Ovary (tissue), 7 donors: ENCODE measurements at regions not wholly inside any gene's neighbourhood (a gene's known extent, or its start where the extent isn't known, plus 50 kb on each side); places are given as distances from the start of the nearest gene placed in this dataset.

ENCODE experiments used
- DNase-seq, 5 donors: peaks; one replicate each; pipeline ENCODE4 v3.0.0-alpha.2; 2019 to 2020
- H3K27ac ChIP-seq, 2 donors: fragments of 200-600 bp; one replicate each; pipeline versions ENCODE4 v1.5.1 to v1.8.0; 2019 to 2022
- H3K27me3 ChIP-seq: fragments of 200-600 bp; one replicate; pipeline ENCODE4 v1.8.0; 2022
- H3K36me3 ChIP-seq: fragments of 200-600 bp; sonication (generic); one replicate; pipeline ENCODE4 v1.5.1; 2019
- H3K4me1 ChIP-seq: one replicate; pipeline ENCODE4 v1.8.1; 2013; ENCODE audit warnings: mild to moderate bottlenecking, moderate library complexity; ENCODE audit not compliant: insufficient read depth
- H3K4me3 ChIP-seq: fragments of 200-600 bp; sonication (generic); one replicate; pipeline ENCODE4 v1.5.1; 2017
- H3K9me3 ChIP-seq, 2 donors: fragments of 200-600 bp in 1 of 2; sonication (generic) in 1 of 2; one replicate each; pipeline versions ENCODE4 v1.5.1 to v1.8.1; 2013 to 2019; ENCODE audit warnings: mild to moderate bottlenecking in 1 of 2, moderate library complexity in 1 of 2
- EP300 ChIP-seq: sonication (generic); formaldehyde crosslinking; IDR thresholded peaks from one replicate; pipeline ENCODE4 v1.6.1; 2017; ENCODE audit warnings: antibody characterized with exemption
- POLR2A ChIP-seq: fragments of 450-650 bp; IDR thresholded peaks from one replicate; pipeline ENCODE4 v1.6.1; 2017; ENCODE audit warnings: antibody characterized with exemption, mild to moderate bottlenecking, moderate library complexity
- WGBS, 3 donors: extraction: QIAGEN DNeasy Blood & Tissue Kit in 1 of 3; methylation state at CpG; one replicate each; pipeline versions ENCODE4 v1.1.5 to v1.1.7; 2013 to 2017; 5-methylcytosine and 5-hydroxymethylcytosine counted together
- intact Hi-C, 4 donors: fragments of 100-400 bp; cut with DNase I; formaldehyde crosslinking; loops; one replicate each; pipeline versions ENCODE4 v1.11.0 to v1.15.1; 2022 to 2023
- TF ChIP-seq, protein P1 (sequence below), 3 donors: fragments of 450-650 bp in 2 of 3; fragments of 200-600 bp in 1 of 3; IDR thresholded peaks; one replicate each; pipeline versions ENCODE4 v1.5.1 to v1.8.0; 2016 to 2022; ENCODE audit warnings: antibody characterized with exemption in 3 of 3, mild to moderate bottlenecking in 1 of 3
- donor health status: DM: no; HTN: no; CAD: no; lungs with moderate emphysema.
- donor health status: DM: no; HTN: no; CAD: no.
- donor health status: Bipolar disorder and iron deficiency.
- donor health status: DM: no; HTN: no; CAD: no.
- donor health status: DM: yes; HTN: yes; CAD: no.

DNA sequence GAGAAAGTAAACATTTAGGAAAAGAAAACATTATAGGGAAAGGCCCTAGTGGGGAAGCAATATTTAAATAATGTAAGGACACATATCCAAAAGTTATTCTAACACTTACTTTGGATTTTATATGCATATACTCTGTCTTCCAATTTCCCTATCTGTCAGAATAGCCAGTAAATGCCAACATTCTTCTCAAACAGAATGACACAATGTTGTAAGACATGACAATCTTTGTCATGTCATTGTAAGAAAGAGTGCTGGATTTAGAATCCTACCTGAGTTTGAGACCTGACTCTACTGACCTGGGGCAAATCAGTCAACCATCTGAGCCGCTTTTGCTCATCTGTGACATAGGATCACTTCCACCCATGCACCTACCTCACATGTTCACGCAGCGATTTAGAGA lies 198.3 kb downstream of the PHLDA1 start:
- 64 to 66% (median 64%) methylated on average over 3 of the region's 3 CpGs for WGBS, 3 donors
- peaks cover 3% of the 10 kb centered on the region for H3K4me1 ChIP-seq
- TF ChIP-seq POLR2A: no peak
- TF ChIP-seq, protein P1, sequence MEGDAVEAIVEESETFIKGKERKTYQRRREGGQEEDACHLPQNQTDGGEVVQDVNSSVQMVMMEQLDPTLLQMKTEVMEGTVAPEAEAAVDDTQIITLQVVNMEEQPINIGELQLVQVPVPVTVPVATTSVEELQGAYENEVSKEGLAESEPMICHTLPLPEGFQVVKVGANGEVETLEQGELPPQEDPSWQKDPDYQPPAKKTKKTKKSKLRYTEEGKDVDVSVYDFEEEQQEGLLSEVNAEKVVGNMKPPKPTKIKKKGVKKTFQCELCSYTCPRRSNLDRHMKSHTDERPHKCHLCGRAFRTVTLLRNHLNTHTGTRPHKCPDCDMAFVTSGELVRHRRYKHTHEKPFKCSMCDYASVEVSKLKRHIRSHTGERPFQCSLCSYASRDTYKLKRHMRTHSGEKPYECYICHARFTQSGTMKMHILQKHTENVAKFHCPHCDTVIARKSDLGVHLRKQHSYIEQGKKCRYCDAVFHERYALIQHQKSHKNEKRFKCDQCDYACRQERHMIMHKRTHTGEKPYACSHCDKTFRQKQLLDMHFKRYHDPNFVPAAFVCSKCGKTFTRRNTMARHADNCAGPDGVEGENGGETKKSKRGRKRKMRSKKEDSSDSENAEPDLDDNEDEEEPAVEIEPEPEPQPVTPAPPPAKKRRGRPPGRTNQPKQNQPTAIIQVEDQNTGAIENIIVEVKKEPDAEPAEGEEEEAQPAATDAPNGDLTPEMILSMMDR (IDR thresholded peaks at IDR 0.05): no peak
- TF ChIP-seq EP300: no peak
- intact Hi-C loops: no loop called here
- no peak overlapping the region for H3K4me3 ChIP-seq
- H3K9me3 ChIP-seq: no peaks in the 10 kb centered on the region
- no peak for DNase-seq
- H3K36me3 ChIP-seq: no peaks in the 10 kb centered on the region
- H3K27ac ChIP-seq: no peak overlapping the region
- no peaks in the 10 kb centered on the region for H3K27me3 ChIP-seq

DNA sequence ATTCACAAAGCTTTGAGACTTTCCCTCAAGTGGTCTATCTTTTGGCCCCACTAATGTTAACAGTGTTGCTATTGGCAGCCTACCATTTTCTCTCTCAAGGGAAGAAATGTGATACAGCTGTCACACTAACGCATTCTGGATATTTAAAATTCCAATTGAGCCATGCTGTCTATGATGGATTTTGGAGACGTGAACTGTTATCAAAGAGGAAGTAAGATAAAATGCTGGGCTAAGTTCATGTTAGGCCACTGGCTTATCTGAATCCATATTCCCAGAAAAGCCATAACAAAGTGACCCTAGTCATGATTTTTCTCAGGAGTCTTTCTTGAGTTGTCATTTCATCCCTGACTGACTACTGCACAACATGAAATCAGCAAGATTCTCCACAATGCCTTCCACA lies 200.2 kb downstream of the PHLDA1 start:
- no peaks in the 10 kb centered on the region for H3K9me3 ChIP-seq
- DNase-seq: no peak
- no peak overlapping the region for H3K27ac ChIP-seq
- peaks cover 3% of the 10 kb centered on the region for H3K4me1 ChIP-seq
- 8 to 23% (median 17%) methylated on average over 2 of the region's 2 CpGs for WGBS, 3 donors
- H3K36me3 ChIP-seq: no peaks in the 10 kb centered on the region
- TF ChIP-seq POLR2A: no peak
- TF ChIP-seq EP300: no peak
- TF ChIP-seq, protein P1 (IDR thresholded peaks at IDR 0.05): no peak
- H3K27me3 ChIP-seq: no peaks in the 10 kb centered on the region
- no peak overlapping the region for H3K4me3 ChIP-seq
- intact Hi-C loops: no loop called here

DNA sequence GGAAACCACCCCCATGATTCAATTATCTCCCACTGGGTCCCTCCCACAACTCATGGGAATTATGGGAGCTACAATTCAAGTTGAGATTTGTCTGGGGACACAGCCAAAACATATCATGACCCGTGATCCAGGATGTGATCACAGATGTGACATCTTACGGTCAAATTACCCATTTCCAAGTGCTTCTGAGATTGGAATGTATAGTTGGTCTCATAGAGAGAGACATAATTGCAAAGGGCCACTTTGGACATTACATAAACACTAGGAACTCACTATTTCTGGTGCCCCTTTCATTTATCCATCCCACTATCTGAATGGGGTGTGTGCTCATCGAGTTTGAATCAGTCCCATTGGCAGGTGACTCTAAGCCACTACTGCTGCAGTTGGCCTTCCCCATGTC lies 204.5 kb downstream of the PHLDA1 start:
- 82 to 92% (median 91%) methylated on average over 3 of the region's 3 CpGs for WGBS, 3 donors
- Histone ChIP-seq H3K4me3 (no peak overlapping the region), H3K9me3 (no peaks in the 10 kb centered on the region), H3K27me3 (no peaks in the 10 kb centered on the region), H3K4me1 (peaks cover 3% of the 10 kb centered on the region), H3K36me3 (no peaks in the 10 kb centered on the region), H3K27ac (no peak overlapping the region)
- DNase-seq: no peak
- intact Hi-C loops: no loop called here
- TF ChIP-seq POLR2A (no peak), EP300 (no peak)
- TF ChIP-seq, protein P1 (IDR thresholded peaks at IDR 0.05): no peak

DNA sequence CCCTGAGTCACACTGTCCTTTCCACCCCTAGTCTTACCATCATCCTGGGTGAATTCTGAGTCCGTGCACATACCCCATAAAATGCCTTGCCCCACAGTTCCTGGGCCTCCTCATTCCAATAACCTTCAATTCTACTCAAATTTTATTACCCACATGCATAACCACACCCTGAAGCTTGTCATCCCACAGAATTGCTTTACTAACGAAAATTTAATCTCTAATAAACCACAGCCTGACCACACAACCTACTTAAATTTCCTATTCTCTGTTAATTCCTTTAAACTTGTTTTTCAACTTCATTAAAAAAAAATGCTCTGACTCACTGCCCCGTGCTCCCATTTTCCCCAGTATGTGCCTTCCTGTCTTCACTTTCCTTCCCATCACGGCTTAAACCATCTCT lies 205.9 kb downstream of the PHLDA1 start:
- H3K36me3 ChIP-seq: no peaks in the 10 kb centered on the region
- H3K27me3 ChIP-seq: no peaks in the 10 kb centered on the region
- intact Hi-C loops: no loop called here
- H3K4me1 ChIP-seq: no peaks in the 10 kb centered on the region
- no peak for DNase-seq
- TF ChIP-seq POLR2A (no peak), EP300 (no peak)
- TF ChIP-seq, protein P1 (IDR thresholded peaks at IDR 0.05): no peak
- no peaks in the 10 kb centered on the region for H3K9me3 ChIP-seq
- H3K4me3 ChIP-seq: no peak overlapping the region
- 63 to 77% (median 66%) methylated on average over 4 of the region's 4 CpGs for WGBS, 3 donors
- H3K27ac ChIP-seq: no peak overlapping the region

DNA sequence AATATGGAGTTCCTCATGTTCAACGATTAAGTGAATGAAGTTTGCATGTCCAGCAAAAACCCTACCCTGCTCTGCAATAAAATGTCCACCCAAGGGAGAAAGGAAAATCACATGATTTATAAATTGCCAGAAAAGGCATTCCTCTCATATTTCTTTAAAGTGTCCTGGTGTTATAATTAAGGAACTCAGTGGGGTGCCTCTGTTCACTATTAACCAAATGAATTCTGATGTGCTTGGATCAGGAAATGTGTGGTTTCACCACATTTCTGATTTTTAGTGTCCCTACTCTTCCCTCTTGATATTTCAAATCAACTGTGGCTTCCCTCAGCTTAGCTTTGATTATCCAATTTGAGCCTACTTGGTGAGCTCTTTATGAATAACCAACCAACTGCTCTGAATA lies 208.1 kb downstream of the PHLDA1 start:
- Histone ChIP-seq H3K36me3 (no peaks in the 10 kb centered on the region), H3K4me3 (no peak overlapping the region), H3K9me3 (no peaks in the 10 kb centered on the region), H3K27me3 (no peaks in the 10 kb centered on the region), H3K4me1 (no peaks in the 10 kb centered on the region), H3K27ac (no peak overlapping the region)
- WGBS, 3 donors: 90 to 95% (median 90%) methylated on average over 1 of the region's 1 CpG
- TF ChIP-seq EP300 (no peak), POLR2A (no peak)
- TF ChIP-seq, protein P1 (IDR thresholded peaks at IDR 0.05): no peak
- no peak for DNase-seq
- intact Hi-C loops: no loop called here
